HUES64 (cell line): ENCODE measurements at regions not wholly inside any gene's neighbourhood (a gene's known extent, or its start where the extent isn't known, plus 50 kb on each side); places are given as distances from the start of the nearest gene placed in this dataset.

ENCODE experiments used
- H3K27ac ChIP-seq: 2 replicates; pipeline ENCODE4 v1.7.0; 2013; ENCODE audit warnings: low read depth, low read length, inconsistent platforms
- H3K27me3 ChIP-seq: 2 replicates; pipeline ENCODE4 v1.6.1; 2013; ENCODE audit warnings: mild to moderate bottlenecking, low read length; ENCODE audit not compliant: insufficient read depth
- H3K36me3 ChIP-seq: 2 replicates; pipeline ENCODE4 v1.6.1; 2013; ENCODE audit warnings: mild to moderate bottlenecking, low read length; ENCODE audit not compliant: insufficient read depth
- H3K4me1 ChIP-seq: 2 replicates; pipeline ENCODE4 v1.6.1; 2013; ENCODE audit warnings: mild to moderate bottlenecking, low read length, moderate library complexity; ENCODE audit not compliant: insufficient read depth
- H3K4me3 ChIP-seq: 2 replicates; pipeline ENCODE4 v1.5.1; 2013; ENCODE audit warnings: mild to moderate bottlenecking, low read length, moderate library complexity
- H3K9ac ChIP-seq: 2 replicates; pipeline ENCODE4 v1.6.1; 2013; ENCODE audit warnings: mild to moderate bottlenecking, low read depth, low read length
- H3K9me3 ChIP-seq: 2 replicates; pipeline ENCODE4 v1.6.1; 2013; ENCODE audit warnings: low read depth, low read length; ENCODE audit not compliant: insufficient read depth
- WGBS: fragments of 150-250, 120-280 bp; methylation state at CpG from one replicate; pipeline ENCODE4 v1.1.7; 2013; ENCODE audit warnings: missing lambda C conversion rate; 5-methylcytosine and 5-hydroxymethylcytosine counted together

DNA sequence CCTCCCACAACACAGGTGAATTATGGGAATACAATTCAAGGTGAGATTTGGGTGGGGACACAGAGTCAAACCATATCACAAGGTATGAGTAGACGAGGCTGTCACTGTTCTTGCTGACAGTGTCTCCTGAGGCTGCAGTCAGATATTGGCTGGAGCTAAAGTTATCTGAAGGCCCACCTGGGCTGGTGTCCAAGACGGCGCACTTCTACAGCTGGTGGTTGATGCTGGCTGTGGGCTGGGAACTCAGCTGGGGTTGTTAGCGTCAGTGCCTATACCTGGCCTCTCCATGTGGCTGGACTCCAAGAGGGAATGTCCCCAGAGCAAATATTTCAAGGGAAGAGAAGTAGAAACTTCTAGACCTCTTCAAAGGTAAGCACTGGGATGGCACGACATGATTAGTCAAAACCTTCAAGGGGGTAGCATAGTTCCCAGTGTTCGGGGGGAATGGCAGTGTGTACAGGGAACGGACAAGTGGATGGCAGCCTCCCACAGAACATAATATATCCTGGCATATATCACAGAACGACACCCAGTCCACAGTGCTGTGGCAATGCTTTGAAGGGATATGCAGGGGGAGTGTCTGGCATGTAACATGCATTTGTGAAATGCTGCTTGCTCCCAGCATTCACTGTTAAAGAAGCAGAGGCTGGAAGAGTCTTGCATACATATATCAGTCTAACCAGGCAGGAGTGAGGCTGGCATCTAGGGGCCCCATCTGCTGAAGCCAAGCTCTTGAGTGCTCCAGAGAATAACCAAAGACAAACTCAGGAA lies 126.7 kb upstream of the RFLNA start:
- no peaks in the 10 kb centered on the region for H3K4me1 ChIP-seq
- 93% methylated on average over 8 of the region's 8 CpGs for WGBS
- no peaks in the 10 kb centered on the region for H3K27me3 ChIP-seq
- H3K9me3 ChIP-seq, result 0 out of 2 replicates have a peak, but pooled peaks cover 11% of the 10 kb centered on the region
- H3K27ac ChIP-seq, result no peak overlapping the region
- no peaks in the 10 kb centered on the region for H3K36me3 ChIP-seq
- H3K4me3 ChIP-seq, result no peak overlapping the region
- no peak overlapping the region for H3K9ac ChIP-seq

DNA sequence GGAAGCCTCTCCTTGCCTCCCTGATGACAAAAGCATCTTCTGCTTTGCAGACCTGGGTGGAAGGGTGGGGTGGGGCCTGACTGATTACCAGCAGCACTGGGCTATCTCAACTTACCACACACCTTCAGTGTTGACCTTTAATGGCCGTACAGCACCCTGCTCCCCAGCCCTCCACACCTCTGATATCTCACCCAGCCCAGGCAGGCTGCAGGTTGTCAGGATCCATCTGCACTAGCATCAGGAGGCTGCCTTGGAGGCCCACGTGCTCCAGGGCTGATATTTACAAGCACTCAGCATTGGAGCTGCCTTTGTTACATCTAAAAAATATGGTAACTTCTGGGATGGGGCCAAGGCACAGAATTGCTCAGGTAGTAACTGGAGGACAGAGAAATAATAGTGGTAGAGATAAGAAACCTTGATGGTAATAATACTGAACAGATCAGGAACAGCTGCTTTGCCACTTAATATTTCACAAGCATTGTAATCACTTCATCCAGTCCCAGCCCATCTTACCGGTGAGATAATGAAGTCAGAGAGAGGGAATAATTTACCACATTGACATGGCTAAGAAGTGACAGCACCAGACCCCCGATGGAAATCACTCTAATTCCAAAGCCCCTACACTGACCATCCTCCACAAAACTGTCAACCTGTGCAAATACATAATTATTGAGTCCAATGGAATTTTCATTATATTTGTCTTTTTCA lies 125.2 kb upstream of the RFLNA start:
- Histone ChIP-seq H3K27ac (no peak overlapping the region), H3K4me1 (no peaks in the 10 kb centered on the region), H3K9me3 (0 out of 2 replicates have a peak, but pooled peaks cover 2% of the 10 kb centered on the region), H3K4me3 (no peak overlapping the region), H3K36me3 (no peaks in the 10 kb centered on the region), H3K9ac (no peak overlapping the region), H3K27me3 (no peaks in the 10 kb centered on the region)
- WGBS, result 95% methylated on average over 4 of the region's 4 CpGs

DNA sequence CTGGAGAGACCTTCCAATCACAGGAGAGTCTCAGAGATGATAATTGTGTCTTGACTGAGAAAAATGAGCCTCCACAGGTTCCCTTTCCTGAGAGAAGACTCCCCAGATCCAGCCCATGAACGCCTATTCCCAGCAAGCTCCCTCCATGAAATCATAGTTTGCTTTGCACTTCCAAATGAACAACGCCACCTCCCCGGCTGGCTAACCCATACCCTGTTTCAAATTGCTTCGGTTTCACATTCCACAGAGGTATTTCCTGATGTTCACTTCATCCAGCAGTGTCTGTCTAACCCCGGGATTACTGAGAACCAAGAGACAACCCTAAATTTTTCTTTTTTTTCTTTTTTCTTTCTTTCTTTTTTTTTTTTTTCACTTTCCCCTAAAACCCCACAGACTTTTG lies 124.1 kb upstream of the RFLNA start:
- Histone ChIP-seq H3K4me1 (no peaks in the 10 kb centered on the region), H3K9me3 (0 out of 2 replicates have a peak, but pooled peaks cover 2% of the 10 kb centered on the region), H3K27me3 (no peaks in the 10 kb centered on the region), H3K4me3 (no peak overlapping the region), H3K9ac (no peak overlapping the region), H3K27ac (no peak overlapping the region), H3K36me3 (no peaks in the 10 kb centered on the region)
- 90% methylated on average over 5 of the region's 5 CpGs for WGBS

GRCh38 chr12:124171231-124171979 lies 123.5 kb upstream of the RFLNA start:
- Histone ChIP-seq H3K4me3 (no peak overlapping the region), H3K36me3 (no peaks in the 10 kb centered on the region), H3K27ac (no peak overlapping the region), H3K27me3 (no peaks in the 10 kb centered on the region), H3K9me3 (no peaks in the 10 kb centered on the region), H3K4me1 (no peaks in the 10 kb centered on the region), H3K9ac (no peak overlapping the region)
- WGBS, result 90% methylated on average over 8 of the region's 8 CpGs

GRCh38 chr12:124172636-124173035 lies 122.3 kb upstream of the RFLNA start:
- H3K27me3 ChIP-seq, result no peaks in the 10 kb centered on the region
- H3K9me3 ChIP-seq, result no peaks in the 10 kb centered on the region
- WGBS, result 93% methylated on average over 6 of the region's 6 CpGs
- no peak overlapping the region for H3K27ac ChIP-seq
- peaks cover 8% of the 10 kb centered on the region for H3K4me1 ChIP-seq
- H3K4me3 ChIP-seq, result no peak overlapping the region
- no peak overlapping the region for H3K9ac ChIP-seq
- no peaks in the 10 kb centered on the region for H3K36me3 ChIP-seq

GRCh38 chr12:124173692-124174091 lies 121.2 kb upstream of the RFLNA start:
- no peaks in the 10 kb centered on the region for H3K9me3 ChIP-seq
- no peaks in the 10 kb centered on the region for H3K27me3 ChIP-seq
- no peak overlapping the region for H3K27ac ChIP-seq
- peaks cover 11% of the 10 kb centered on the region for H3K4me1 ChIP-seq
- no peaks in the 10 kb centered on the region for H3K36me3 ChIP-seq
- H3K4me3 ChIP-seq, result no peak overlapping the region
- WGBS, result 94% methylated on average over 7 of the region's 7 CpGs
- H3K9ac ChIP-seq, result no peak overlapping the region

DNA sequence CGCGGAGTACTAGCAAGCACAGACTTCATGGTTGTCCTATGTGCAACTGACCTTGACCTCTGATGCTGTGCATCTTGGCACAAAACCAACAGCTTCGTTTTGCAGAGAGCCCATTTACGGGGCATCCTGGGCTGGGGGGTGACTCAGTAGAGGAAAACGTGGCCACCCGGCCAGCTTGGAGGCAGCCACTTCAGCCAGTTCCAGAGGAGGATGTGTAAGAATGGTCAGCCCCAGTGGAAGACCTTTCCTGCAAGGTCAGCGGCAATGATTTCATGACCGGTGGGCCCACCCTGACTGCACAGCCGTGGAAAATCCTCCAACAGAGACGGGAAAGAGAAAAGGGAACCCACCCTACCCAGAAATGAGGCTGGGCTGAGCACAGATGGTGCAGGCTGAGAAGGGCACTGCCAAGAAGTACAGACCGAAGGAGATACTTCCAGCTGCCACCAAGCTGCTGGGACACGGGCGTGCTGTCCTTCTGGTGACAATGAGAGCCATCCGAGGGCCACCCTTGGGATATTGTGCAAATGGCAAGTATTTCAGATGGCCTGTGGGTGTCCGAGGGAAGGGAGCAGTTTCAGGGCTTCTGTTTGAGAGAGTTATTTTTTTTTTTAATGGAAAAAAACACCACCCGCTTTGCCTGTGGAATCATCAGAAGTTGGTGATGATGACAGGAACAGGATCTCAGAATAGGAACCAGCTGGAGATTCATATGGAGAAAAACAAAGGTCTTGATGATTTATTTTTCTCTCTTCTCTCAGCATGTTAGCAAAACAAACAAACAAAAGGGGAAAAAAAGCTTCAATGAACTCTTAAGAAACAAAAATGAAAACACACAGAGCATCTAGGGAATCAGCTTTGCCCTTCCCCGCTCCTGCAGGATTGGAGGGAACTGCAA lies 120.2 kb upstream of the RFLNA start:
- Histone ChIP-seq H3K36me3 (no peaks in the 10 kb centered on the region), H3K4me1 (peaks cover 11% of the 10 kb centered on the region), H3K9me3 (no peaks in the 10 kb centered on the region), H3K27me3 (no peaks in the 10 kb centered on the region), H3K9ac (no peak overlapping the region), H3K4me3 (no peak overlapping the region), H3K27ac (no peak overlapping the region)
- 93% methylated on average over 17 of the region's 17 CpGs for WGBS

DNA sequence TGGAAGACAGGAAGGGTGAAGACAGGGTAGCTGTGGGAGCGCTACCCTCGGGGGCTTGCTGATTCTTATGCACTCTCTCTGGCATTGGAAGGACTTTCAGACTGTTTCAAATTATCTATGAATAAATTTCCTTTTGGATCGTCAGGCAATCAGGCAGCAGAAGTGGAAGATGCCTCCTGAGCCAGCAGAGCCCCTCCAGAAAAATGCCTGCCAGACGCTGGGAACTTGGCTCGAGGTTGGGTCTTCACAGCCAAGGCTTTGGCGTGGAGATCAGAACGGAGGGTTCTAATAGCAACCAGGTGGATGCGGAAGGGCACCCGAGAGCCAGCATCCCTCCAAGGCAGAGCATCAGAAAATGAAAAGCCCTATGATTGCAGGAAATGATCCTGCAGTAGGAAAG lies 119.2 kb upstream of the RFLNA start:
- Histone ChIP-seq H3K4me1 (peaks cover 11% of the 10 kb centered on the region), H3K36me3 (no peaks in the 10 kb centered on the region), H3K27me3 (no peaks in the 10 kb centered on the region), H3K4me3 (no peak overlapping the region), H3K27ac (no peak overlapping the region), H3K9me3 (no peaks in the 10 kb centered on the region), H3K9ac (no peak overlapping the region)
- WGBS, result 93% methylated on average over 9 of the region's 9 CpGs

DNA sequence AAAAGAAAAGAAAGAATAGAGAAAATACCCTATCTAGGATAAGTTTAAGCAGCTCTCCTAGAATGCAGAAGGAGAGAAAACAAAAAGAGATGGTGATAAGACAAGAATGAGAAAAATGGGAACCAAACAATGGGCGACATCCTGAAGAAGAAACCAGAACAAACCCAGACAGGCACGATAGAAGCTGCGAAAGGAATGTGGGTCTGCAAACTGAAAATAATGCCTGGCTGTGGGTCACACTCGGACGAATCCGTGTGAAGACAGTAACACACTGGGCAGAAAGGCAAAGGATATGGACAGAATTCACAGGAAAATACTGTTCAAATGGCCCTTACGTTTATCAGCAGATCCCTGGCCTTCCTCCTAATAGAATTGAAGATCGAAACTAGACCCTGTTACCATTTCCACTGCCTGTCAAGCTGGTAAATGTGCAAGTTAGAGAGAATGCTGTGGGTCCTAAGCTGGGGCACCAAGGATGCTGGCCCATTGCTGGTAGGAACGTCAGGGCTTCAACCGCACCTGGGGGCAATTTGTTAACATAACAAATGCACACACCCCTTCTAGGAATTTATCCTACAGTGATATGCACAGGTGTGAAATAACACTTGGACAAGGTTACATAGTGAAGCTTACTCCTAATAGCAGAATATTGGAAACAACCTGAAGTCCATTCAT lies 117.5 kb upstream of the RFLNA start:
- WGBS, result 80% methylated on average over 10 of the region's 10 CpGs
- Histone ChIP-seq H3K4me1 (peaks cover 11% of the 10 kb centered on the region), H3K36me3 (no peaks in the 10 kb centered on the region), H3K27ac (no peak overlapping the region), H3K27me3 (no peaks in the 10 kb centered on the region), H3K9me3 (no peaks in the 10 kb centered on the region), H3K4me3 (no peak overlapping the region), H3K9ac (no peak overlapping the region)

DNA sequence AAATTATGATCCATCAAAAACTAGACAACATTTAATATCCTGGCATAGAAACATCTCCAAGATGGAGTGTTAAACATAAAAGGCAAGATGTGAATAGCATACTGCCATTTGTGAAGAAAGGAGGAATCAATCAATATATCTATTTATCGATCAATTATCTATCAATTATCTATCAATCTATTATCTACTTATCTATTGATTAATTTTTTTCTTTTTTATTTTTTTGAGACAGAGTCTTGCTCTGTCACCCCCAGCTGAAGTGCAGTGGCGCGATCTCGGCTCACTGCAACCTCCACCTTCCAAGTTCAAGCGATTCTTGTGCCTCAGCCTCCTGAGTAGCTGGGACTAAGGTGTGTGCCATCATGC lies 117.0 kb upstream of the RFLNA start:
- no peak overlapping the region for H3K4me3 ChIP-seq
- WGBS, result 99% methylated on average over 4 of the region's 5 CpGs

More for the DNA sequence above, 117.0 kb upstream of the RFLNA start:
- Histone ChIP-seq H3K27me3 (no peaks in the 10 kb centered on the region), H3K27ac (no peak overlapping the region), H3K36me3 (no peaks in the 10 kb centered on the region), H3K9ac (no peak overlapping the region), H3K9me3 (no peaks in the 10 kb centered on the region), H3K4me1 (peaks cover 11% of the 10 kb centered on the region)
